ENCODE measurements at regions not wholly inside any gene's neighbourhood (a gene's known extent, or its start where the extent isn't known, plus 50 kb on each side); places are given as distances from the start of the nearest gene placed in this dataset.

GRCh38 chr12:5195244-5195643, 151.6 kb downstream of the KCNA5 start:
- TF ChIP-seq, protein P1, sequence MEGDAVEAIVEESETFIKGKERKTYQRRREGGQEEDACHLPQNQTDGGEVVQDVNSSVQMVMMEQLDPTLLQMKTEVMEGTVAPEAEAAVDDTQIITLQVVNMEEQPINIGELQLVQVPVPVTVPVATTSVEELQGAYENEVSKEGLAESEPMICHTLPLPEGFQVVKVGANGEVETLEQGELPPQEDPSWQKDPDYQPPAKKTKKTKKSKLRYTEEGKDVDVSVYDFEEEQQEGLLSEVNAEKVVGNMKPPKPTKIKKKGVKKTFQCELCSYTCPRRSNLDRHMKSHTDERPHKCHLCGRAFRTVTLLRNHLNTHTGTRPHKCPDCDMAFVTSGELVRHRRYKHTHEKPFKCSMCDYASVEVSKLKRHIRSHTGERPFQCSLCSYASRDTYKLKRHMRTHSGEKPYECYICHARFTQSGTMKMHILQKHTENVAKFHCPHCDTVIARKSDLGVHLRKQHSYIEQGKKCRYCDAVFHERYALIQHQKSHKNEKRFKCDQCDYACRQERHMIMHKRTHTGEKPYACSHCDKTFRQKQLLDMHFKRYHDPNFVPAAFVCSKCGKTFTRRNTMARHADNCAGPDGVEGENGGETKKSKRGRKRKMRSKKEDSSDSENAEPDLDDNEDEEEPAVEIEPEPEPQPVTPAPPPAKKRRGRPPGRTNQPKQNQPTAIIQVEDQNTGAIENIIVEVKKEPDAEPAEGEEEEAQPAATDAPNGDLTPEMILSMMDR (conservative IDR thresholded peaks at IDR 0.05; ENCODE audit: low read depth in 2 of 2): no peak
- TF ChIP-seq EZH2phosphoT487 (IDR thresholded peaks at IDR 0.05; ENCODE audit: unreplicated experiment) (no peak), POLR2AphosphoS5 (IDR thresholded peaks at IDR 0.05; ENCODE audit: low read depth) (no peak), CREB1 (CRISPR knock-in tag; IDR thresholded peaks at IDR 0.05; ENCODE audit: low read depth) (no peak)
